NCI-H2227 treated with DMSO at 0.1 percent for 48 hours (cell line): ENCODE measurements at regions not wholly inside any gene's neighbourhood (a gene's known extent, or its start where the extent isn't known, plus 50 kb on each side); places are given as distances from the start of the nearest gene placed in this dataset.
"Not testable (repeated sequence)": the region's sequence is repeated elsewhere in the genome, so short reads cannot be mapped to it uniquely, and the experiment has no call there.

ENCODE experiments used
- DNase-seq: peaks from one replicate; lab custom pipeline; 2025; lab: John Stamatoyannopoulos, UW

- DNase-seq, result no peak
These were observed 94.9 kb upstream of the ABCB5 start for GRCh38 chr7:20520530-20520929.

DNA sequence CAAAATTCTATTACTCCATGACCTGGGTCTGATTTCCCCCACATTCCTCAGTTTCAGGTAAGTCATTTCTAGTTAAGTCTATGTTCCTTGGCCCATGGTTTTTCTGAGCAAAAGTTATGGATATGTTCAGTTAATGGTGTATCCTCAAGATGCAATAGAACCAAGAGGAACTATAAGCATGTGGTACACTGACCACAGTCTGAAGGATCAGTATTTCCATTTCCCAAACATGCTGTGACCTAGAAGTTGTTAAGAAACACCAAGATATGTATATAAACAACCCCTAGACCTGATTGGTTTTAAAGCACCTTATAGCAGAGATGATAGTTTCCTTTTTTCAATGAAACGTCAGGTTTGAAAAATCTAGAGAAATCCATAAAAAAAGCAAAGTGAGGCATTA lies 94.2 kb upstream of the ABCB5 start:
- DNase-seq, result no peak

- no peak for DNase-seq
These were observed 86.2 kb upstream of the ABCB5 start for GRCh38 chr7:20529260-20529659.

- DNase-seq, result no peak
These were observed 82.6 kb upstream of the ABCB5 start for GRCh38 chr7:20532890-20533289.

GRCh38 chr7:20534543-20534942 lies 80.9 kb upstream of the ABCB5 start:
- no peak for DNase-seq

GRCh38 chr7:20535541-20535940 lies 79.9 kb upstream of the ABCB5 start:
- no peak for DNase-seq

GRCh38 chr7:20539201-20539600 lies 76.3 kb upstream of the ABCB5 start:
- DNase-seq, result no peak

DNA sequence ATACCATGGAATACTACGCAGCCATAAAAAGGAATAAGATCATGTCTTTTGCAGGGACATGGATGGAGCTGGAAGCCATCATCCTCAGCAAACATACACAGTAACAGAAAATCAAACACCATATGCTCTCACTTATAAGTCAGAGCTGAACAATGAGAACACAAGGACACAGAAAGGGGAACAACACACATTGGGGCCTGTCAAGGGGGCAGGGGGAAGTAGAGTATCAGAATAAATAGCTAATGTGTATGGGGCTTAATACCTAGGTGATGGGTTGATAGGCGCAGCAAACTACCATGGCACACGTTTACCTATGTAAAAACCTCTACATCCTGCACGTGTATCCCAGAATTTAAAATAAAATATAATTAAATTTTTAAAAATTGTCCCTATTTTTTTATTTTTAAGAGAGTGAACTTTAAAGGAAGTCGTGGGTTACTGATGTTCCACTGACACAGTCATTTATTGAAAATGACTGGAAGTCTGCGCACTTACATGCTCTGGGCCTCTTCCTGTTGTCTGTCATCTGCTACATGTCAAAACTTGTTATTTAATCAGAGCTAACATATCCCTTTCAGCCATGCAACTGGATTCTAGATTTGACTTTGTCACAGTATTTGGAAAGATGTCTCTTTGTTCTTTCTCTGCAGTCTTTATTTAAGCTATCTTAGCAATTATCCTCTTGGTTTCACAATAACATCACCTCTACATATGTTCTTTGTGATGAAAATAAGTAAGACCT lies 73.7 kb upstream of the ABCB5 start:
- no peak for DNase-seq

GRCh38 chr7:20542594-20542993 lies 72.9 kb upstream of the ABCB5 start:
- no peak for DNase-seq

DNA sequence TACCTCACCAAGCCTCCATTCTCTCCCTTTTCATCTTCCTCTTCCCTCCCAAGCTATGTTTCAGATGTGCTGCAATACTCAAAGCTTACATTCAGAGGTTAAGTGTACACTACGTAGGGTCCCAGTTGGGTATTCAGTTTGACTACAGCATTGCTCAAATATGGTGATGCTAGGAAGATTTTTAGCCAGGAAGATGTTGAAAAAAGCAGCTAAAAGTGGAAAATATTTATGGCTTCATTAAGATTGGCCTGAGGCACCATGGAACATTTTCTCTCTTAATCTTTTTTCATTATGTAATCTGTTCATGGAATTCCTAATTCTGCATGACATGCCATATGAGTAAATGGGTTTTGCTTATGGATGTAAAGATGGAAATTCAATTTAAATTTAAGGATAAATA lies 72.0 kb upstream of the ABCB5 start:
- DNase-seq, result no peak

GRCh38 chr7:20545016-20545415 lies 70.5 kb upstream of the ABCB5 start:
- no peak for DNase-seq

GRCh38 chr7:20546958-20547357 lies 68.5 kb upstream of the ABCB5 start:
- not testable (repeated sequence) for DNase-seq

DNA sequence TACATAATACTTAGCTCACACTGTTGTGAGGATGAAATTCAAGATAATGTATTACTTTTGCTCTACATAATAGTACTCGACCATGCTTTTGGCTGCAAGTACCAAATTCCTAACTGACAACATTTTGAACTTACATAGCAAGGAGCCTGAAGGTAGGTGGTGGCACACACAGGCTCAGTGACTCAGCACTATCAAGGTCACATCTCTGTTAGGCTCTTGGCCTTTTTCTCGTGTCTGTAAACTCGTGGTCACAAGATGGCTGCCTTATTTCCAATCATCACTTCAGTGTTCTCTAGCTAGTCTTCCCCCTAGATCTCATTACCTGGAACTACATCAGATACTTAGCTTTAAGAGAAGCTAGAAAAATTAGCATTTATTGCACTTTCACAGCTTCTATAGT lies 61.4 kb upstream of the ABCB5 start:
- DNase-seq, result no peak

- DNase-seq, result no peak
These were observed 59.4 kb upstream of the ABCB5 start for GRCh38 chr7:20556091-20556490.

DNA sequence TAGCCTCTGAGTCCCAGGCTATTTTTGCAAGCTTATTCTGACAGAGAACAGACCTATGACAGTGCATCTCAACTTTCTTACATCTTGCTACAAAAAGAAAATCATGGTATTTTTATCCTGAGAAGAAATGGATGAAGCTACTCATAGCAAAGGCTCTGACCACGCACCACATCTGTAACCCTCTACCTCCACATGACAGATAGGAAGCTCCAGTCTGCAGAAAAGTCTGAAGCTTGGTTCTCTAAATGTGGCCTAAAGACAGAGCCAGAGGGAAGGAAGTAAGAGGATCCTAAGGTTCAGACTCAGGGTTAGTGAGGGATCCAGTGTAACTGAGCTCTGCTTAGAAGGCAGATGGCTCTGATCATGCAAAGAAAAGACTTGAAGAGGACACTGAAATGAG lies 58.4 kb upstream of the ABCB5 start:
- no peak for DNase-seq

GRCh38 chr7:20558963-20559716 lies 56.3 kb upstream of the ABCB5 start:
- DNase-seq, result no peak

- no peak for DNase-seq
These were observed 55.6 kb upstream of the ABCB5 start for GRCh38 chr7:20559883-20560282.

DNA sequence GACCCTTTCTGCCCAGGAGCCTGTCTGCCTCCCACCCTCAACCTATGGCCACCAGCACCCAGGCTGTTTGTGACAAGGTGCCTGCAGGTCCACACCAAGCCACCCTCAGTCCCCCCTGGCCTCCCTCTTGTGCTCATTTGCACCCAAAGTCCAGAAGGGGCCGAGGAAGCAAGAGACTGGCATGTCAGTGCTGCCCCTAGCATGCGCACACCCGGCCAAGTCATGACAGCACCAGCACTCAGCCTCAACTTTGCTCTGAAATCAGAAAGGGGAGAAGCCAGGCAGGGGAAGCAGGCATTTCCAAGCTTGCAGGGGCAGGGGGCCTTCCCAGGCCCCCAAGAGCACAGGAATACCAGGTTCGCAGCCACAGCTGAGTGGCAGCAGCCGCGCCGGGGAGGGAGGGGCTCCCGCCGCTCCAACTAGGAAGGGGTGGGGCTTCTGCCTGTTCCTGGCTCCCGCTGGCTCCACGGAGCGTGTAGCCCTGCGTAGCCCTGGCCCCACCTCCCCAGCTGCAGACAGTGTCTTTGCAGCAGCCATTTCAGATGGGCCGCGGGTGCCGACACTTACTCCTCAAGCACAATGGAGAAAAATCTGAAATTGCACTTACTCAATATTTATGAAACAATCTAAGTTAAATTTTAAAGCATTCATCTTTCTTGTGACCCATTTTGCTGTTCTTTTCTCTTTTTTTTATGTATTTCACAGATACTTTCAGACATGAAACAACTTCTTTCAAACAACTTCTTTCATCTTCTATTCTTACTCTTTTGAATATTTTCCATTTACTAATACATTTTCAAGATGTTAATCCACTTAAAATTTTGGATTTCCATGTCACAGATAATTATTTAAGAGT lies 54.9 kb upstream of the ABCB5 start:
- DNase-seq, result no peak

DNA sequence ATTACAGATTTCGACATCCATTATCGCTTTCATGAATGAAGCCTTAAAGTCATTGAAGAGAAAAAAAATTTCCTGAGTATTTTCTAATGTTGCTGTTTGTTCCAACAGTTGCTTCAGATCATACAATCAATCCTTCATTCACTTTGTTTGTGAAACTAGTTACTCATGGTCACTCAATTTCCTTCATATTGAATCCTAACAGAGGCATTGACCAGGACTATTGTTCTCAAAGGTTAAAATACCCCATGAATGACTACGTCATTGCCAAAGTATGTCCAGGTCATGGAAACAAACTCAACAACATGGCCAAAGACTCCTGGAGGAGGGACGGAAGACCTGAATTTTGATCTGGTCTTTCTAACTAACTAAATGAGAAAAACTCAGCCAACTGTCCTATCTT lies 54.0 kb upstream of the ABCB5 start:
- no peak for DNase-seq

- DNase-seq, result no peak
These were observed 53.6 kb upstream of the ABCB5 start for GRCh38 chr7:20561908-20562307.

DNA sequence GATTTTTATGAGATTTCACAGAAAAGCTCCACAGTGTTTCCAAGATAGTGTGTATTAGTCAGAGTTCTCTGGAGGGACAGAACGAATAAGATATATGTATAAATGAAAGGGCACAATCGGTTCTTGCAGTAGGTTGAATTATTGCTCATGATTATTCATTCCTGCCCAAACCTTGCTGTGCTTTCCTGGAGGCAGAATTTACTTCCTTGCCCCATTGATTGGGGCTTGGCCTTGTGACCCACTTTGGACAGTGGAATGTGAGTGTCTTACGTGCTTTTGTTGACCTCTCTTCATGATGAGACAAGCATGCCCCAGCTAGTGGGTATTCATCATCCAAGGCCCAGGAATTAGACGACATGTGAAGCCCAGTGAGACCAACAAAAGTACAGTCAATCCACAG lies 53.0 kb upstream of the ABCB5 start:
- no peak for DNase-seq
